ENCODE measurements at regions not wholly inside any gene's neighbourhood (a gene's known extent, or its start where the extent isn't known, plus 50 kb on each side); places are given as distances from the start of the nearest gene placed in this dataset.
"Not testable (repeated sequence)": the region's sequence is repeated elsewhere in the genome, so short reads cannot be mapped to it uniquely, and the experiment has no call there.

GRCh38 chr13:44855860-44856259 lies 133.4 kb downstream of the NUFIP1 start:
- in situ Hi-C loops (cut with HindIII; ENCODE audit: low pct_unique_long_range_greater_than_20kb, low sequenced_read_pairs): no loop called here
- DNase-seq (ENCODE audit: low read depth, low spot score): no peak

GRCh38 chr13:44854313-44855060 lies 134.8 kb downstream of the NUFIP1 start:
- DNase-seq (ENCODE audit: low read depth, low spot score): no peak
- in situ Hi-C loops (cut with HindIII; ENCODE audit: low pct_unique_long_range_greater_than_20kb, low sequenced_read_pairs): no loop called here

- no peak for DNase-seq (ENCODE audit: low read depth, low spot score)
- in situ Hi-C loops (cut with HindIII; ENCODE audit: low pct_unique_long_range_greater_than_20kb, low sequenced_read_pairs): no loop called here
Measured at GRCh38 chr13:44853641-44854040, 135.6 kb downstream of the NUFIP1 start.

GRCh38 chr13:44848920-44849676 lies 140.2 kb downstream of the NUFIP1 start:
- in situ Hi-C loops (cut with HindIII; ENCODE audit: low pct_unique_long_range_greater_than_20kb, low sequenced_read_pairs): no loop called here
- peak; percentile 50 for DNase-seq (ENCODE audit: low read depth, low spot score)

GRCh38 chr13:44845281-44846058 lies 143.8 kb downstream of the NUFIP1 start:
- DNase-seq (ENCODE audit: low read depth, low spot score): not testable (repeated sequence)

GRCh38 chr13:44844786-44845185 lies 144.5 kb downstream of the NUFIP1 start:
- no peak for DNase-seq (ENCODE audit: low read depth, low spot score)
- in situ Hi-C loops (cut with HindIII; ENCODE audit: low pct_unique_long_range_greater_than_20kb, low sequenced_read_pairs): no loop called here

More at GRCh38 chr13:44845281-44846058, 143.8 kb downstream of the NUFIP1 start:
- in situ Hi-C loops (cut with HindIII; ENCODE audit: low pct_unique_long_range_greater_than_20kb, low sequenced_read_pairs): not testable (repeated sequence)

- in situ Hi-C loops (cut with HindIII; ENCODE audit: low pct_unique_long_range_greater_than_20kb, low sequenced_read_pairs): no loop called here
- no peak for DNase-seq (ENCODE audit: low read depth, low spot score)
Measured at GRCh38 chr13:44843403-44843802, 145.9 kb downstream of the NUFIP1 start.

- DNase-seq (ENCODE audit: low read depth, low spot score): no peak
- in situ Hi-C loops (cut with HindIII; ENCODE audit: low pct_unique_long_range_greater_than_20kb, low sequenced_read_pairs): no loop called here
Measured at GRCh38 chr13:44842158-44842557, 147.1 kb downstream of the NUFIP1 start.

- DNase-seq (ENCODE audit: low read depth, low spot score): no peak
- in situ Hi-C loops (cut with HindIII; ENCODE audit: low pct_unique_long_range_greater_than_20kb, low sequenced_read_pairs): no loop called here
Measured at GRCh38 chr13:44840131-44840530, 149.1 kb downstream of the NUFIP1 start.

- in situ Hi-C loops (cut with HindIII; ENCODE audit: low pct_unique_long_range_greater_than_20kb, low sequenced_read_pairs): no loop called here
Measured at GRCh38 chr13:44837250-44837649, 152.0 kb downstream of the NUFIP1 start.

GRCh38 chr13:44834404-44834803 lies 154.9 kb downstream of the NUFIP1 start:
- DNase-seq (ENCODE audit: low read depth, low spot score): no peak
- in situ Hi-C loops (cut with HindIII; ENCODE audit: low pct_unique_long_range_greater_than_20kb, low sequenced_read_pairs): no loop called here

More at GRCh38 chr13:44837250-44837649, 152.0 kb downstream of the NUFIP1 start:
- no peak for DNase-seq (ENCODE audit: low read depth, low spot score)

GRCh38 chr13:44833626-44834025 lies 155.6 kb downstream of the NUFIP1 start:
- in situ Hi-C loops (cut with HindIII; ENCODE audit: low pct_unique_long_range_greater_than_20kb, low sequenced_read_pairs): no loop called here
- no peak for DNase-seq (ENCODE audit: low read depth, low spot score)

- no peak for DNase-seq (ENCODE audit: low read depth, low spot score)
- in situ Hi-C loops (cut with HindIII; ENCODE audit: low pct_unique_long_range_greater_than_20kb, low sequenced_read_pairs): no loop called here
Measured at GRCh38 chr13:44833139-44833538, 156.1 kb downstream of the NUFIP1 start.

GRCh38 chr13:44826591-44827350 lies 162.5 kb downstream of the NUFIP1 start:
- DNase-seq (ENCODE audit: low read depth, low spot score): no peak
- in situ Hi-C loops (cut with HindIII; ENCODE audit: low pct_unique_long_range_greater_than_20kb, low sequenced_read_pairs): no loop called here

GRCh38 chr13:44825953-44826352 lies 163.3 kb downstream of the NUFIP1 start:
- no peak for DNase-seq (ENCODE audit: low read depth, low spot score)

GRCh38 chr13:44823555-44823954 lies 165.7 kb downstream of the NUFIP1 start:
- DNase-seq (ENCODE audit: low read depth, low spot score); in situ Hi-C loops (cut with HindIII; ENCODE audit: low pct_unique_long_range_greater_than_20kb, low sequenced_read_pairs): not testable (repeated sequence)

More at GRCh38 chr13:44825953-44826352, 163.3 kb downstream of the NUFIP1 start:
- in situ Hi-C loops (cut with HindIII; ENCODE audit: low pct_unique_long_range_greater_than_20kb, low sequenced_read_pairs): no loop called here

- in situ Hi-C loops (cut with HindIII; ENCODE audit: low pct_unique_long_range_greater_than_20kb, low sequenced_read_pairs): no loop called here
- DNase-seq (ENCODE audit: low read depth, low spot score): no peak
Measured at GRCh38 chr13:44822291-44822690, 167.0 kb downstream of the NUFIP1 start.
